Transverse colon (tissue), 4 donors: ENCODE measurements at regions not wholly inside any gene's neighbourhood (a gene's known extent, or its start where the extent isn't known, plus 50 kb on each side); places are given as distances from the start of the nearest gene placed in this dataset.

Source experiments
- CTCF ChIP-seq, 5 experiments: fragments of 200-600 bp in 3 of 5; fragments of 450-650 bp in 2 of 5; sonication (generic) in 3 of 5; IDR thresholded peaks; 1 replicate in 2 of 5; 2 replicates in 3 of 5; pipeline ENCODE4 v1.5.1; 2016 to 2017; ENCODE audit warnings: antibody characterized with exemption in 5 of 5, inconsistent platforms in 3 of 5, mild to moderate bottlenecking in 2 of 5, moderate library complexity in 1 of 5
- POLR2A ChIP-seq: fragments of 450-650 bp; IDR thresholded peaks from one replicate; pipeline ENCODE4 v1.6.1; 2016; ENCODE audit warnings: antibody characterized with exemption, mild to moderate bottlenecking, moderate library complexity
- POLR2AphosphoS5 ChIP-seq, 3 donors: sonication (generic); formaldehyde crosslinking; IDR thresholded peaks; one replicate each; pipeline ENCODE4 v1.6.1; 2016; ENCODE audit warnings: antibody characterized with exemption in 3 of 3

- TF ChIP-seq CTCF (IDR thresholded peaks at IDR 0.05) (no peak), POLR2AphosphoS5 (IDR thresholded peaks at IDR 0.05) (no peak), POLR2A (no peak)
These were observed 315.1 kb downstream of the UBE3D start for GRCh38 chr6:82750556-82750955.
